Lower lobe of right lung (tissue), 2 donors: ENCODE measurements at regions not wholly inside any gene's neighbourhood (a gene's known extent, or its start where the extent isn't known, plus 50 kb on each side); places are given as distances from the start of the nearest gene placed in this dataset.
"Not testable (repeated sequence)": the region's sequence is repeated elsewhere in the genome, so short reads cannot be mapped to it uniquely, and the experiment has no call there.

Source experiments
- ATAC-seq, 2 donors: fragments of 200-7000 bp; cut with Tn5 transposase; one replicate each; pipeline ENCODE4 v1.9.1; 2020 to 2022; ENCODE audit warnings: mild to moderate bottlenecking in 2 of 2, moderate library complexity in 2 of 2
- DNase-seq: peaks from one replicate; pipeline ENCODE4 v3.0.0-alpha.2; 2020
- H3K27ac ChIP-seq: fragments of 200-600 bp; one replicate; pipeline ENCODE4 v1.8.0; 2022
- H3K27me3 ChIP-seq: fragments of 200-600 bp; one replicate; pipeline ENCODE4 v1.8.0; 2022; ENCODE audit warnings: low read depth
- H3K36me3 ChIP-seq: fragments of 200-600 bp; one replicate; pipeline ENCODE4 v1.8.0; 2022; ENCODE audit warnings: mild to moderate bottlenecking
- H3K4me1 ChIP-seq: fragments of 200-600 bp; one replicate; pipeline ENCODE4 v1.8.0; 2022
- H3K4me3 ChIP-seq: fragments of 200-600 bp; one replicate; pipeline ENCODE4 v1.8.0; 2022; ENCODE audit warnings: mild to moderate bottlenecking
- H3K9me3 ChIP-seq: fragments of 200-600 bp; one replicate; pipeline ENCODE4 v1.8.0; 2022
- CTCF ChIP-seq: fragments of 200-600 bp; IDR thresholded peaks from one replicate; pipeline ENCODE4 v1.8.0; 2022; ENCODE audit warnings: antibody characterized with exemption, mild to moderate bottlenecking
- intact Hi-C: fragments of 100-400 bp; cut with DNase I; formaldehyde crosslinking; loops from one replicate; pipeline ENCODE4 v1.11.0; 2022
- donor health status: DM: no; HTN: yes; CAD: no; lungs with severe emphysema.

- ATAC-seq: no peak
- intact Hi-C loops: no loop called here
- Histone ChIP-seq H3K27ac (no peak overlapping the region), H3K4me1 (no peaks in the 10 kb centered on the region), H3K27me3 (no peaks in the 10 kb centered on the region), H3K4me3 (no peak overlapping the region), H3K36me3 (no peaks in the 10 kb centered on the region), H3K9me3 (peaks cover 9% of the 10 kb centered on the region)
- no peak for TF ChIP-seq CTCF
- DNase-seq: no peak
These were observed 58.2 kb upstream of the TPTE start for GRCh38 chr21:10463156-10463555.

GRCh38 chr21:10464975-10465374, 56.4 kb upstream of the TPTE start:
- Histone ChIP-seq H3K27me3 (no peaks in the 10 kb centered on the region), H3K4me1 (no peaks in the 10 kb centered on the region), H3K9me3 (peaks cover 9% of the 10 kb centered on the region), H3K36me3 (no peaks in the 10 kb centered on the region), H3K27ac (no peak overlapping the region), H3K4me3 (no peak overlapping the region)
- intact Hi-C loops: no loop called here
- no peak for TF ChIP-seq CTCF
- peak; percentile 2 to 5 for ATAC-seq
- no peak for DNase-seq

DNA sequence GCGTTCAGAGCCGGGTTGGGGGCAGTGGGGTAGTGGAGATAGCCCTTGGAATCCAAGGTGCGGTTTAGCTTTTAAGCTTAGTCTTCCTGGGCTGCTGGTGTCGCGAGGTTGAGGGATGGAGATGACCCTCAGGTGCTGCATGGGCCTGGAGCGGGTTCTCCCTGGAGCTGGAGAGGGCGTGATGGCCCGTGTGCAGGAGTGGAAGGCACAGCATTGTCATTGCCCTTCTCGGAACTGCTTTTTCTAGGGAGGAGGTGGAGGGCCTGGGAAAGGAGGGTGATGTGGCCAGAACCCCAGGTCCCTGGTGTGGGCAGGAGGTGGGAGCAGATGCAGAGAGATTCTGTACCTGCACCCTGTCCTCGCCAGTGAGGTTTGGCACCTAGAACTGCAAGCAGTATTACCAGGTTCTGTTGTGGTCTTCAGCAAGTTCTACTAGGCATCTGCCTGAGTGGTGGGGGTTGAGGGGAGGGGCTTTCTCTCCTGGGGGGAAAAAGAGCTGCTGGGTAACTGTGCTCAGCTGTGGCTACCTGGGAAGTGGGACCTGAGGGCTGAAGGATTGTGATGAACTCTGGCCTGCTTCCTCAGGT, 55.8 kb upstream of the TPTE start:
- H3K36me3 ChIP-seq, H3K27ac ChIP-seq, H3K9me3 ChIP-seq, intact Hi-C loops, H3K27me3 ChIP-seq, H3K4me1 ChIP-seq, H3K4me3 ChIP-seq: not testable (repeated sequence)
- ATAC-seq (peak; percentile 31 to 53), DNase-seq (peak; percentile 61)

- H3K4me1 ChIP-seq: no peaks in the 10 kb centered on the region
- ATAC-seq: no peak
- H3K36me3 ChIP-seq: no peaks in the 10 kb centered on the region
- no peak overlapping the region for H3K27ac ChIP-seq
- intact Hi-C loops: no loop called here
- H3K9me3 ChIP-seq: peaks cover 9% of the 10 kb centered on the region
- no peak for DNase-seq
- no peak for TF ChIP-seq CTCF
- no peaks in the 10 kb centered on the region for H3K27me3 ChIP-seq
- H3K4me3 ChIP-seq: no peak overlapping the region
These were observed 55.2 kb upstream of the TPTE start for GRCh38 chr21:10466200-10466599.
